Thoracic aorta (tissue), 2 donors: ENCODE measurements at regions not wholly inside any gene's neighbourhood (a gene's known extent, or its start where the extent isn't known, plus 50 kb on each side); places are given as distances from the start of the nearest gene placed in this dataset.

Source experiments
- ATAC-seq: fragments of 150-250 bp; one replicate; pipeline ENCODE4 v1.8.0; 2017; ENCODE audit warnings: low read depth; ENCODE audit not compliant: insufficient number of reproducible peaks, low FRiP score
- DNase-seq: peaks from one replicate; pipeline ENCODE4 v3.0.0-alpha.2; 2020; ENCODE audit warnings: low spot score
- H3K27ac ChIP-seq, 2 donors: fragments of 200-600 bp; sonication (generic); 1 replicate in 1 of 2; 2 replicates in 1 of 2; pipeline ENCODE4 v1.5.1; 2016; ENCODE audit warnings: mild to moderate bottlenecking in 2 of 2, moderate library complexity in 2 of 2
- H3K27me3 ChIP-seq: fragments of 200-600 bp; sonication (generic); replicated peaks from 2 replicates; pipeline ENCODE4 v1.6.0; 2016; ENCODE audit warnings: mild to moderate bottlenecking; ENCODE audit not compliant: insufficient read depth
- H3K36me3 ChIP-seq: fragments of 200-600 bp; sonication (generic); one replicate; pipeline ENCODE4 v1.5.1; 2016
- H3K4me1 ChIP-seq, 2 donors: fragments of 200-600 bp; sonication (generic); 1 replicate in 1 of 2; 2 replicates in 1 of 2; pipeline versions ENCODE4 v1.5.1 to v1.6.0; 2016; ENCODE audit warnings: low read depth in 2 of 2, mild to moderate bottlenecking in 1 of 2; ENCODE audit not compliant: control insufficient read depth in 1 of 2
- H3K4me3 ChIP-seq: fragments of 200-600 bp; sonication (generic); 2 replicates; pipeline ENCODE4 v1.5.1; 2016; ENCODE audit warnings: mild to moderate bottlenecking
- H3K9me3 ChIP-seq: fragments of 200-600 bp; sonication (generic); 2 replicates; pipeline ENCODE4 v1.5.1; 2016
- TF ChIP-seq, protein P1 (sequence below): fragments of 200-600 bp; sonication (generic); IDR thresholded peaks from one replicate; pipeline ENCODE4 v1.5.1; 2019; ENCODE audit warnings: antibody characterized with exemption

GRCh38 chr14:85822236-85822635, 292.3 kb downstream of the FLRT2 start:
- Histone ChIP-seq H3K36me3 (no peaks in the 10 kb centered on the region), H3K4me1 (no peaks in the 10 kb centered on the region), H3K27me3 (no peaks in the 10 kb centered on the region), H3K4me3 (no peak overlapping the region), H3K27ac (no peak overlapping the region), H3K9me3 (no peaks in the 10 kb centered on the region)
- DNase-seq (no peak), ATAC-seq (no peak)
- TF ChIP-seq, protein P1, sequence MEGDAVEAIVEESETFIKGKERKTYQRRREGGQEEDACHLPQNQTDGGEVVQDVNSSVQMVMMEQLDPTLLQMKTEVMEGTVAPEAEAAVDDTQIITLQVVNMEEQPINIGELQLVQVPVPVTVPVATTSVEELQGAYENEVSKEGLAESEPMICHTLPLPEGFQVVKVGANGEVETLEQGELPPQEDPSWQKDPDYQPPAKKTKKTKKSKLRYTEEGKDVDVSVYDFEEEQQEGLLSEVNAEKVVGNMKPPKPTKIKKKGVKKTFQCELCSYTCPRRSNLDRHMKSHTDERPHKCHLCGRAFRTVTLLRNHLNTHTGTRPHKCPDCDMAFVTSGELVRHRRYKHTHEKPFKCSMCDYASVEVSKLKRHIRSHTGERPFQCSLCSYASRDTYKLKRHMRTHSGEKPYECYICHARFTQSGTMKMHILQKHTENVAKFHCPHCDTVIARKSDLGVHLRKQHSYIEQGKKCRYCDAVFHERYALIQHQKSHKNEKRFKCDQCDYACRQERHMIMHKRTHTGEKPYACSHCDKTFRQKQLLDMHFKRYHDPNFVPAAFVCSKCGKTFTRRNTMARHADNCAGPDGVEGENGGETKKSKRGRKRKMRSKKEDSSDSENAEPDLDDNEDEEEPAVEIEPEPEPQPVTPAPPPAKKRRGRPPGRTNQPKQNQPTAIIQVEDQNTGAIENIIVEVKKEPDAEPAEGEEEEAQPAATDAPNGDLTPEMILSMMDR, result no peak

GRCh38 chr14:85817430-85817829, 287.5 kb downstream of the FLRT2 start:
- H3K4me3 ChIP-seq, result no peak overlapping the region
- DNase-seq (no peak), ATAC-seq (no peak)
- no peaks in the 10 kb centered on the region for H3K9me3 ChIP-seq
- no peaks in the 10 kb centered on the region for H3K27me3 ChIP-seq
- H3K4me1 ChIP-seq, result no peaks in the 10 kb centered on the region
- H3K27ac ChIP-seq, result no peak overlapping the region
- TF ChIP-seq, protein P1, result no peak
- H3K36me3 ChIP-seq, result no peaks in the 10 kb centered on the region

DNA sequence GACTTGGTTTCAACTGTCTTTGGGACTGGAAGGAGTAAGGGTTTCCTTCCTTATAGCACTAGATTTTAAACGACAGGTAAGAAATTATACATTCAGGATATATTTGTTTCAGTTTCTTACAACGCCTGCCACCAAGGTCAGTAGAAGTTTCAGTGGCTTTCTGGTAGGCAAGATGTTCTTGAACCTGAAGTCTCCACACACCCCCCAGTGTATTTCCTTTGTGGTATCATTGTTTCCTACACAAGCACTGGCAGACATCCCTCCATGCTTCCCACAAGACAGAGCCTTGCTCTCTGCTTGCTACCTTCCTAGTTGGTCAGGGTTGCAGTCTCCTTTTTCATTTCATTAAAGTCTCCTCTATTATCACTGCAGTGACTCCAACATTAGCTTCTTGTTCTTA, 283.1 kb downstream of the FLRT2 start:
- no peak for DNase-seq
- no peaks in the 10 kb centered on the region for H3K4me1 ChIP-seq
- H3K36me3 ChIP-seq, result no peaks in the 10 kb centered on the region
- no peak overlapping the region for H3K4me3 ChIP-seq
- ATAC-seq, result no peak
- no peaks in the 10 kb centered on the region for H3K27me3 ChIP-seq
- no peak overlapping the region for H3K27ac ChIP-seq
- H3K9me3 ChIP-seq, result no peaks in the 10 kb centered on the region
- TF ChIP-seq, protein P1, result no peak

- Histone ChIP-seq H3K27ac (no peak overlapping the region), H3K4me1 (no peaks in the 10 kb centered on the region), H3K9me3 (no peaks in the 10 kb centered on the region), H3K36me3 (no peaks in the 10 kb centered on the region), H3K4me3 (no peak overlapping the region), H3K27me3 (no peaks in the 10 kb centered on the region)
- TF ChIP-seq, protein P1, result no peak
- no peak for ATAC-seq
- DNase-seq, result no peak
Observed at GRCh38 chr14:85811340-85811739, 281.4 kb downstream of the FLRT2 start.

DNA sequence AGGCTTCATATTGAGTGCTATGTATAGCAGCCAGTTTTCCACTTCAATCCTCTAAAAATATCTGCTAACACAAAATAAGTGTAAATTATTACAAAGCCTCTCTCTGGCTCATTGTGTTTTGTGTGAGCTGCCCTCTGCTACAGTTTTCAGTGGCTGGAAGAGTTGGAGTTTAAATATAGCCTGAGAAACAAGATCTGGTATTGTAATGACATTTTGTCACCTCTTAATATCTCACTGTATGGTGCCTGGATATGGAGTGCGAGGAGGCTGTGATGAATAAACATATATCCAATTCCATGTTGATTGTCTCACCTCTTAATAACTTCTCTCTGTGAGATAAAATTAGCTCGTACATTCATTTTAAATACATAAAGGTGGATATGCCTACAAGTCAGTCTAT, 269.7 kb downstream of the FLRT2 start:
- ATAC-seq (no peak), DNase-seq (no peak)
- Histone ChIP-seq H3K9me3 (no peaks in the 10 kb centered on the region), H3K4me1 (no peaks in the 10 kb centered on the region), H3K4me3 (no peak overlapping the region), H3K27ac (no peak overlapping the region), H3K27me3 (no peaks in the 10 kb centered on the region), H3K36me3 (no peaks in the 10 kb centered on the region)
- TF ChIP-seq, protein P1, result no peak
